COR-L47 (cell line): ENCODE measurements at regions not wholly inside any gene's neighbourhood (a gene's known extent, or its start where the extent isn't known, plus 50 kb on each side); places are given as distances from the start of the nearest gene placed in this dataset.
A peak's percentile ranks its signal among the peaks of the same experiment; 100 is the strongest.
"Not testable (repeated sequence)": the region's sequence is repeated elsewhere in the genome, so short reads cannot be mapped to it uniquely, and the experiment has no call there.

Experiments
- DNase-seq: peaks from one replicate; lab custom pipeline; 2025; lab: John Stamatoyannopoulos, UW

GRCh38 chr10:70990156-70990555, 101.8 kb upstream of the PCBD1 start:
- not testable (repeated sequence) for DNase-seq

- DNase-seq, result no peak
Measured at GRCh38 chr10:70990681-70991080, 102.3 kb upstream of the PCBD1 start.

- no peak for DNase-seq
Measured at GRCh38 chr10:70991140-70992124, 103.1 kb upstream of the PCBD1 start.

- DNase-seq, result no peak
Measured at GRCh38 chr10:70992436-70992835, 104.1 kb upstream of the PCBD1 start.

GRCh38 chr10:70993051-70993450, 104.7 kb upstream of the PCBD1 start:
- DNase-seq, result no peak

GRCh38 chr10:70996549-70996948, 108.2 kb upstream of the PCBD1 start:
- DNase-seq, result no peak

GRCh38 chr10:70997236-70997635, 108.9 kb upstream of the PCBD1 start:
- no peak for DNase-seq

GRCh38 chr10:70998086-70998485, 109.7 kb upstream of the PCBD1 start:
- no peak for DNase-seq

GRCh38 chr10:71001470-71001869, 113.1 kb upstream of the PCBD1 start:
- DNase-seq, result no peak

GRCh38 chr10:71004176-71005075, 116.1 kb upstream of the PCBD1 start:
- DNase-seq, result no peak

GRCh38 chr10:71005337-71006305, 117.3 kb upstream of the PCBD1 start:
- DNase-seq, result no peak

GRCh38 chr10:71006506-71006905, 118.1 kb upstream of the PCBD1 start:
- DNase-seq, result no peak

GRCh38 chr10:71007516-71007915, 119.2 kb upstream of the PCBD1 start:
- DNase-seq, result no peak

GRCh38 chr10:71008150-71008549, 119.8 kb upstream of the PCBD1 start:
- no peak for DNase-seq

GRCh38 chr10:71009126-71009525, 120.8 kb upstream of the PCBD1 start:
- no peak for DNase-seq

- peak; percentile 2 for DNase-seq
Measured at GRCh38 chr10:71010730-71011129, 122.4 kb upstream of the PCBD1 start.

GRCh38 chr10:71011141-71011540, 122.8 kb upstream of the PCBD1 start:
- no peak for DNase-seq

- no peak for DNase-seq
Measured at GRCh38 chr10:71014021-71014805, 125.8 kb upstream of the PCBD1 start.

- no peak for DNase-seq
Measured at GRCh38 chr10:71015674-71016073, 127.3 kb upstream of the PCBD1 start.

- not testable (repeated sequence) for DNase-seq
Measured at GRCh38 chr10:71020061-71020460, 131.7 kb upstream of the PCBD1 start.

GRCh38 chr10:71021402-71021801, 133.0 kb upstream of the PCBD1 start:
- DNase-seq, result no peak
